ENCODE measurements at regions not wholly inside any gene's neighbourhood (a gene's known extent, or its start where the extent isn't known, plus 50 kb on each side); places are given as distances from the start of the nearest gene placed in this dataset.

- no peak overlapping the region for H3K4me2 ChIP-seq (ENCODE audit: insufficient read depth, low read length)
- TF ChIP-seq CTCF (IDR thresholded peaks at IDR 0.05; ENCODE audit: extremely low read depth, low read depth, low read length): no peak
- no peaks in the 10 kb centered on the region for H3K27me3 ChIP-seq (ENCODE audit: insufficient read depth, low read length)
- no peaks in the 10 kb centered on the region for H4K20me1 ChIP-seq (ENCODE audit: insufficient read depth, low read length)
- DNase-seq (ENCODE audit: insufficient read length, low spot score, missing footprints): no peak
- H2AFZ ChIP-seq (ENCODE audit: low read length): no peak overlapping the region
- H3K9me3 ChIP-seq (ENCODE audit: low read depth, low read length): peaks cover 2% of the 10 kb centered on the region
- H3K4me1 ChIP-seq (ENCODE audit: insufficient read depth, low read length): no peaks in the 10 kb centered on the region
- no peaks in the 10 kb centered on the region for H3K36me3 ChIP-seq (ENCODE audit: insufficient read depth, low read length)
- H3K27ac ChIP-seq (ENCODE audit: low read depth, low read length): no peak overlapping the region
- no peaks in the 10 kb centered on the region for H3K79me2 ChIP-seq (ENCODE audit: insufficient read depth, low read length)
- H3K4me3 ChIP-seq (ENCODE audit: insufficient read depth, low read length): no peak overlapping the region
Observed at GRCh38 chr16:62620275-62620674, 584.0 kb upstream of the CDH8 start.

GRCh38 chr16:62615526-62615925, 579.3 kb upstream of the CDH8 start:
- peaks cover 2% of the 10 kb centered on the region for H3K9me3 ChIP-seq (ENCODE audit: low read depth, low read length)
- H3K79me2 ChIP-seq (ENCODE audit: insufficient read depth, low read length): no peaks in the 10 kb centered on the region
- H3K4me1 ChIP-seq (ENCODE audit: insufficient read depth, low read length): no peaks in the 10 kb centered on the region
- H3K36me3 ChIP-seq (ENCODE audit: insufficient read depth, low read length): no peaks in the 10 kb centered on the region
- DNase-seq (ENCODE audit: insufficient read length, low spot score, missing footprints): no peak
- H3K27ac ChIP-seq (ENCODE audit: low read depth, low read length): no peak overlapping the region
- no peak overlapping the region for H2AFZ ChIP-seq (ENCODE audit: low read length)
- no peak overlapping the region for H3K4me3 ChIP-seq (ENCODE audit: insufficient read depth, low read length)
- TF ChIP-seq CTCF (IDR thresholded peaks at IDR 0.05; ENCODE audit: extremely low read depth, low read depth, low read length): no peak
- H3K4me2 ChIP-seq (ENCODE audit: insufficient read depth, low read length): no peak overlapping the region
- no peaks in the 10 kb centered on the region for H3K27me3 ChIP-seq (ENCODE audit: insufficient read depth, low read length)
- H4K20me1 ChIP-seq (ENCODE audit: insufficient read depth, low read length): no peaks in the 10 kb centered on the region

- no peaks in the 10 kb centered on the region for H3K27me3 ChIP-seq (ENCODE audit: insufficient read depth, low read length)
- peaks cover 2% of the 10 kb centered on the region for H3K9me3 ChIP-seq (ENCODE audit: low read depth, low read length)
- TF ChIP-seq CTCF (IDR thresholded peaks at IDR 0.05; ENCODE audit: extremely low read depth, low read depth, low read length): no peak
- no peak overlapping the region for H3K4me3 ChIP-seq (ENCODE audit: insufficient read depth, low read length)
- H2AFZ ChIP-seq (ENCODE audit: low read length): no peak overlapping the region
- H3K36me3 ChIP-seq (ENCODE audit: insufficient read depth, low read length): no peaks in the 10 kb centered on the region
- no peak for DNase-seq (ENCODE audit: insufficient read length, low spot score, missing footprints)
- no peak overlapping the region for H3K4me2 ChIP-seq (ENCODE audit: insufficient read depth, low read length)
- no peaks in the 10 kb centered on the region for H3K4me1 ChIP-seq (ENCODE audit: insufficient read depth, low read length)
- no peak overlapping the region for H3K27ac ChIP-seq (ENCODE audit: low read depth, low read length)
- no peaks in the 10 kb centered on the region for H4K20me1 ChIP-seq (ENCODE audit: insufficient read depth, low read length)
- H3K79me2 ChIP-seq (ENCODE audit: insufficient read depth, low read length): no peaks in the 10 kb centered on the region
Observed at GRCh38 chr16:62610291-62610690, 574.1 kb upstream of the CDH8 start.

GRCh38 chr16:62602790-62603189, 566.6 kb upstream of the CDH8 start:
- H2AFZ ChIP-seq (ENCODE audit: low read length): no peak overlapping the region
- H3K9me3 ChIP-seq (ENCODE audit: low read depth, low read length): peaks cover 6% of the 10 kb centered on the region
- no peak for TF ChIP-seq CTCF (IDR thresholded peaks at IDR 0.05; ENCODE audit: extremely low read depth, low read depth, low read length)
- H3K4me1 ChIP-seq (ENCODE audit: insufficient read depth, low read length): no peaks in the 10 kb centered on the region
- no peak overlapping the region for H3K4me2 ChIP-seq (ENCODE audit: insufficient read depth, low read length)
- no peaks in the 10 kb centered on the region for H4K20me1 ChIP-seq (ENCODE audit: insufficient read depth, low read length)
- H3K27ac ChIP-seq (ENCODE audit: low read depth, low read length): no peak overlapping the region
- H3K27me3 ChIP-seq (ENCODE audit: insufficient read depth, low read length): no peaks in the 10 kb centered on the region
- no peak for DNase-seq (ENCODE audit: insufficient read length, low spot score, missing footprints)
- H3K79me2 ChIP-seq (ENCODE audit: insufficient read depth, low read length): no peaks in the 10 kb centered on the region
- no peaks in the 10 kb centered on the region for H3K36me3 ChIP-seq (ENCODE audit: insufficient read depth, low read length)
- no peak overlapping the region for H3K4me3 ChIP-seq (ENCODE audit: insufficient read depth, low read length)

Measured in osteoblast (primary cell).